SHP77 treated with DMSO at 0.1 percent for 48 hours (cell line): ENCODE measurements at regions not wholly inside any gene's neighbourhood (a gene's known extent, or its start where the extent isn't known, plus 50 kb on each side); places are given as distances from the start of the nearest gene placed in this dataset.

Source experiments
- DNase-seq: peaks from one replicate; lab custom pipeline; 2025; lab: John Stamatoyannopoulos, UW

DNA sequence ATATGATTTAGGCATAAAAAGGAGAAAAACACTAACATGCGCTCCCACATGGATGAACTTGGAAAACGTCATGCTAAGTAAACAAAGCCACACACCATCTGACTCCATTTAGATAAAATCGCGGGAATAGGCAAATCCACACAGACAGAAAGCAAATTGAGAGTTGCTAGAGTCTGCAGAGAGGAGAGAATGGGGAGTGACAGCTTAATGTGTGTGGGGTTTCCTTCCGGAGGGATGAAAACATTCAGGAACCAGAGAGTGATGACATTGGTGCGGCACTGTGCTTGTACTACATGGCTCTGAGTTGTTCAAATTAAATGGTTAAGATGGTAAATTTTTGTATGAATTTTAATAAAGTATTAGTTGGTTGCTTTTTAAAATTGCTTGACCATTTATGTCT is 482.9 kb upstream of the AKR1E2 start:
- no peak for DNase-seq

DNA sequence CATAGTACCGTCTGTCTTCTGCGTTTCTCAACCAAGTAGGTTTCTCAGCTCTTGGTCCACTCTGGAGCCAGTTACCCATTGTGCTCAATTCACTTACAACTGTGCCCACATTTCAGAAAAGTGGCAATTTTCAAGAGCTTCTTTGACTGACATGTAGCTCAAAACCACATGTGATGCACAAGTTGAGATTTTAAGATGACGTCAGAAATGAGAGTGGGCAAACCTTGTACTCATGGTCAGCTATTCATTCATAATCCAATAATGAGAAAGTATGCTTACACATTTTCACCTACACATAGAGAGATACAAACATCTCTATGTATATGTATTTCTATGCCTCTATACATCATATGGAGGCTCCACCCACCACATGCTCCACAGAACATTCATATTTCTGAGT is 487.2 kb upstream of the AKR1E2 start:
- no peak for DNase-seq

DNA sequence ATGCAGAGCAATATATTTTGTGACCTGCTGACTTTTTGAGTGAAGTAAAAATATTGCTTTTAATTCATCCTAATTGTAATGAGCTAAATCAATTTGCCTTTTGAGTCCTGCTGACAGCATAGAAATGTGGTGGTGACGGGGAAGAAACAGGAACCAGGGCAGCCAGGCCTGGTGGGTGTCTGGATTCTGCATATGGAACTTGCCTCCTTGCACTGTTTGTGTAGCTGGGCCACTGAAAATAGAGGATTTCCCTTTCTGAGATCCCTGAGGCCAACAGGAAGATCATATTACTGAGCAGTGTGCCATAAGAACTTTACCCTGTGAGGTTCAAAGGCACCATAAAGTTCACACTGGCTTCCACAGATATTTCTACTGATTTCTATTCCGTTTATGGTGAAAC is 488.4 kb upstream of the AKR1E2 start:
- DNase-seq, result no peak

DNA sequence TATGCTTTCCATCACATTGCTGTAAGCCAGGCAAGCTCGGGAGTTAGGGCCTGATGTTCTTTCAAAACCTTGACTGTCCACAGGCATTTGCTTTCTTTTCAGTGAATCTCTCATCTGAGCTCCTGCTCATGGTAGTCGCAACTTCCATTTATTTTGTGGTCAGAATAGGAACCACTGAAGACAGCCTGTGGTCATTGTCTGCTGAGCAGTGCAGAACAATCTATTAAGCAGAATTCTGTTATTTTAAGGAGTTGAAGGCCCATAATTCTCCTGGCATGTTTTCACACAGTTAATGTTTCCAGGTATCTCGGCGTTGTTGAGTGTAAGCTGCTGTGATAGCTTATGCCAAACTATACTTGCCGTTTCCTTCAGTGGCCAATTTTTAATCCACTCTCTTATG is 491.1 kb upstream of the AKR1E2 start:
- no peak for DNase-seq

- DNase-seq, result no peak
Observed at GRCh38 chr10:4334015-4334414, 492.0 kb upstream of the AKR1E2 start.

DNA sequence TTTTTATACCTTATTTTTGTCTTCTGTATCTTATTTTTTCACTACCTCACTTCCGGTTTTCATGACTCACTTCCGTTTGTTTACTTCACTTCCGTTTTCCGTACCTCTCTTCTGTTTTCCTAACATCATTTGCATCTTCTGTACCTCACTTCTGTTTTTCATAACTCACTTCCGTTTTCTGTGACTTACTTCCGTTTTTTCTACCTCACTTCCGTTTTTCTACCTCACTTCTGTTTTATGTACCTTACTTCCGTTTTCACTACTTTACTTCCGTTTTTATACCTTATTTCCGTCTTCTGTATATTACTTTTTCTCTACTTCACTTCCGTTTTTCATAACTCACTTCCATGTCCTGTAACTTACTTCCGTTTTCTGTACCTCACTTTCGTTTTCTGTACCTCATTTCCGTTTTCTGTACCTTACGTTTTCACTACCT is 492.5 kb upstream of the AKR1E2 start:
- DNase-seq, result no peak

GRCh38 chr10:4332764-4333458 is 493.1 kb upstream of the AKR1E2 start:
- DNase-seq, result no peak

- no peak for DNase-seq
Observed at GRCh38 chr10:4331150-4331549, 494.9 kb upstream of the AKR1E2 start.

- no peak for DNase-seq
Observed at GRCh38 chr10:4330636-4331035, 495.4 kb upstream of the AKR1E2 start.

- no peak for DNase-seq
Observed at GRCh38 chr10:4329225-4329624, 496.8 kb upstream of the AKR1E2 start.

- no peak for DNase-seq
Observed at GRCh38 chr10:4326647-4327046, 499.4 kb upstream of the AKR1E2 start.

DNA sequence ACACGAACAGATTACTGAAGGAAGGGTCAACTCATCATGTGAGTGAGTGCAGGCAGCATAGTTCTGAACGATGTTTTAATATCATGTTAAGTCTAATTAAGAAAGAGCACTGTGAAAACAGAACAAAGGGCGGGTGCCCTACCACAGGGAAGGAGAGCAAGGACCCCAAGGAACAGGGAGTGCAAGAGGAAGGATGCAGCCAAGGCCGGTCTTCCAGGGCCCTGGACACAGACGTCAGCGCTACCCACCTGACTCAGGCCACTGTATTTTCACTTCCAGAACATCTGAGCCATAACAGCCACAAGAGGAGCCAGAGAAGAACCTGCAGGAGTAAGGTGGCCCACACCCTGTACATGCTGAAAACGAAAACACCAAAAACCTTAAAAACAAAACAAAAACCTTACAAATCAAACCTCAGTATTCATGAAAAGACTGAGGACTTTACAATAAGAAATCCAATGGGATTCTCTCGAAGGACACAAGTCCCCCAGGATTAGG is 506.1 kb upstream of the AKR1E2 start:
- no peak for DNase-seq

GRCh38 chr10:4316161-4316810 is 509.7 kb upstream of the AKR1E2 start:
- no peak for DNase-seq

DNA sequence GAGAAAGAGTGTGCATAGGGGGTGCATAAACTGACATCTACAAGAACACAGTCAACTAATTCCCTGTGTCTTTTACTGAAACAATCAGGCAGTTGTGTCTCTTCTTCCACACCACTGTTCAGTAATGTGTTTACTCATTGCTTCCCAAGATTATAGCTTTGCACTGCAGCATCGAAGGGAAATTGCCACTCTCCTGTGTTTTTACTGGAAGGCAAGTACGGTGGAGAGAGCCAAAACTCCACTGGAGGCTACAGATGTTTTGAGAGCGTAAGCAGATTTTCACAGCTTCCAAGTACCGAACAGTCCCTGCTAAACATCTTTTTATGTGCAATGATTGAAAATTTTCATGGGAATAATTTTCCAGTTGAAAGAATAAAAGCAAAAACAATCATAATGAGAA is 510.5 kb upstream of the AKR1E2 start:
- DNase-seq, result no peak

GRCh38 chr10:4313051-4313450 is 513.0 kb upstream of the AKR1E2 start:
- no peak for DNase-seq

GRCh38 chr10:4312051-4312835 is 513.8 kb upstream of the AKR1E2 start:
- DNase-seq, result no peak

DNA sequence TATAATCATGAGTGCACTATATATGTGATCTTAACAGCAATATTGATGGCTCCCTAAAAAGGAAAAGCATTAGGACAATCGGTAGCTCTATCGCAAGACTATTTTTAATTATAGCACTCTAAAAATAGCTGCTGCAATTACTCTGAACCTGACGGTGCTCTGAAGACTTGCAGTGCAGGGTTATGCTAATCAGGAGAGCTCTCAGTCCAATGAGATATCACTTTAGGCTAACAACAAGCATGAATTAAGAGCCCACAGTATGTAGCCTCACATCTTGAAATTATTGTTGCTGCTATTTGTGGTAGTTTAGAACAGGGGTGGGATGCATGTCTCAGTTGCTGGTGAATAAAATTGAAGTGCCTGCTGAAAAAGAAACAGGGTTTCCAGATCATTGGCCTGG is 515.8 kb upstream of the AKR1E2 start:
- DNase-seq, result no peak

GRCh38 chr10:4307910-4308309 is 518.1 kb upstream of the AKR1E2 start:
- no peak for DNase-seq

GRCh38 chr10:4306871-4307270 is 519.1 kb upstream of the AKR1E2 start:
- no peak for DNase-seq

DNA sequence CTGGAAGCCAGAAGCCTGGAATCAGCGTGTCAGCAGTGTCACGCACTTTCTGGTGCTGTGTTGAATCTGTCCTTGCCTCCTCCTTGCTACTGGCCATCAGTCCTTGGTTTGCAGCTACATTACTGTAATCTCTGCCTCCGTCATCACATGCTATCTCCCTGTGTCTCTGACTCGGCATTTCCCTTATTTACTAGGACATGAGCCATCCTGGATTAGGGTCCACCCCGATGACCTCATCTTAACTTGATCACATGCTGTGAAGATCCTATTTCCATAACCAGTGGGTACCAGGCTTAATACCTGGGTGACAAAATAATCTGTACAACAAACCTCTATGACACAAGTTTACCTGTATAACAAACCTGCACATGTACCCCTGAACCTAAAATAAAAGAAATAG is 518.0 kb upstream of the KLF6 start:
- DNase-seq, result no peak

- no peak for DNase-seq
Observed at GRCh38 chr10:4301291-4302045, 516.5 kb upstream of the KLF6 start.

DNA sequence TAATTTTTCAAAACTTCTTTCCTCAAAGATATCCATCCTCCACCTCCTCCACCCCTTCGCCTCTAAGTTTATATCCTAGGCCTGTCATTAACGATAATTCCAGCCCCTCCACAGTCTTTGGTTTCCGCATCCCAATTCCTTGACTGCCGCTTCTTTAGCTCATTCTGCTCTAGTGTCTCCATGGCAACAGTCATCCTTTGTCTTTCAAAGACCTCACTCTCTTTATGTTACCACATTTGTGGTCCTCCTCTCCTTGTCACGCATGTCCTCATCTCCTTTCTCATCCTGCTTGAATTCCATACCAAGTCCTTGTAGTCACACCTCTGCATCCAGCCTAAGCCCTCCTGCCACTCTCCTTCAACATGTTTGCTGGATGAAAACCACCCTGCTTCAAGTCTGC is 511.2 kb upstream of the KLF6 start:
- no peak for DNase-seq
